GM12878 (cell line): ENCODE measurements at regions not wholly inside any gene's neighbourhood (a gene's known extent, or its start where the extent isn't known, plus 50 kb on each side); places are given as distances from the start of the nearest gene placed in this dataset.

Source experiments
- HDAC6 ChIP-seq: fragments of 200-600 bp; sonication (generic); IDR thresholded peaks from one replicate; pipeline ENCODE4 v1.8.0; 2017; ENCODE audit warnings: antibody characterized with exemption; ENCODE audit not compliant: unreplicated experiment
- SPI1 ChIP-seq: IDR thresholded peaks from 2 replicates; pipeline ENCODE4 v1.6.1; 2011; ENCODE audit warnings: low read depth, mild to moderate bottlenecking, low read length, moderate library complexity, borderline replicate concordance; ENCODE audit not compliant: insufficient read depth

DNA sequence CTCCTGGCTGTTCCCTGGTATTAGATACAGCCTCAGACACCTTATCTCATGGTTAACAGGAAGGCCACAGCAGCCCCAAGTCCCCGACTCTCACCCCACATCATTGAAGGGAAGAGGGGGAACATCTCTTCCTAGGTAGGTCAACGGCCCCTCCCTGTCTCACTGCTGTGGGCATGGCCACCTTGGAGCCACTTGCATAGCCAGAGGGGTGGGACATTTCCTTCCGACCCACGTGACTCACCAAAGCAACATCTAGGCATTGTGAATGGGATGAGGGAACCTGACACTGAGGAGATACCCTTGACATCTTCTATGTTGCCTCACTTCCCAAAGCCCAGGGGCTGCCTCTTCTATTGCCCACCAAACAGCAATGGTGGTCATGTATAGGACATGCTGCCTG is 68.5 kb upstream of the GPR26 start:
- TF ChIP-seq SPI1 (no peak), HDAC6 (no peak)
